ENCODE measurements at regions not wholly inside any gene's neighbourhood (a gene's known extent, or its start where the extent isn't known, plus 50 kb on each side); places are given as distances from the start of the nearest gene placed in this dataset.
A peak's percentile ranks its signal among the peaks of the same experiment; 100 is the strongest.

DNA sequence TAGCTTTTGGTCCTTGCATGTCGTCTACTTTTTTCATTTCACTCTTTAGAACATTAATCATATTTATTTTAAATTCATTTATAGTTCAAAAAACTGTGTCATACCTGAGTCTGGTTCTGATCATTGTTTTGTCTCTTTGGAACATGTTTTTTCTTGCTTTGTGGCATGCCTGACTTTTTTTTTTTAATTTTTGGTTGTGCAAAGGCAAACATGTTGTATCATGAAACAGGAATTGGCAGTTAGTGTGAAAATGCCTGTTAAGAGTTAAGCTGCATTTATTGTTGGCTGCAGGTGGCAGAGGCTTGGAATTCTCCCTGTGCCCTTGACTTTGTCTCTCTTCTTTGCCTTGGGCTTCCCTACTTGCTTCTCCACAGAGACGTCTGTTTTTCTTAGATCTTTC, 525.0 kb upstream of the ADARB2 start:
- no peak for DNase-seq
- in situ Hi-C loops (cut with HindIII; ENCODE audit: low pct_ligation_motif_present, low pct_unique_long_range_greater_than_20kb, low sequenced_read_pairs) = no loop called here

DNA sequence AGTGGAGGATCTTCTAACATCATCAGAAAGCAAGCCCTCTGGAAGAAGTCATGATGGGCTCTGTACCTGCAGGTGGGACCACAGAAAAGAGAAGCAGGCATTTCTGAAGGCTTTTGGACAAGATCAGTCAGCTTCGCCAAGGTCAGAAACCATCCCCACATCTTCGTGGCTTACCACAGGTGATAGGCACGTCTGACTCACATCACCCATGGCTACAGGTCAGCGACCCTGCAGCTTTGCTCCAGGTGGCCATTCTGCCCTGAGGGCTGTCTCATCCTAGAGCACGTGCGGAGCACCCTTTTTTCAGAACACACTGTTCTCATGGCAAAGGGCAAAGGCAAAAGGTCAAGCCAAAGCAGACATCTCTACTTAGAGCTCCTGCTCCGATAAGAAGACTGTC, 518.9 kb upstream of the ADARB2 start:
- in situ Hi-C loops (cut with HindIII; ENCODE audit: low pct_ligation_motif_present, low pct_unique_long_range_greater_than_20kb, low sequenced_read_pairs) = no loop called here
- no peak for DNase-seq

DNA sequence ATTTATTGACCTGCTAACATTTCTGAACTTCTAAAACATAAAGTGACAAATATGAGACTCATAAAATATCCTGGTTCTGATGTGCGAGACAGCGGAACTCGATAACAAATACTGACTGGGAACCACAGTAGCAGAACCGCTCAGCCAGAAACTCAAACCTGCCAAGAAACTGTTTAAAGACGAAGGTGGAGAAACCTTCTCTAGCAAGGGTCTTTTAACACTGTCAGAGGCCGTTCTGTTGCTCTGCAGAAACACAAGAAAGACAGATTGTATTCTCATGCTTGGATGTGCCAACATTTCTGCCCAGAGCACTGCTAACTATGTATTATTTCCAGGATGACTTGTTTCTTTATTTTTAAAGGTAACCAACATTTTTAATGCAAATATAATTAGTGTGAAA, 514.8 kb upstream of the ADARB2 start:
- in situ Hi-C loops (cut with HindIII; ENCODE audit: low pct_ligation_motif_present, low pct_unique_long_range_greater_than_20kb, low sequenced_read_pairs) = no loop called here
- no peak for DNase-seq

DNA sequence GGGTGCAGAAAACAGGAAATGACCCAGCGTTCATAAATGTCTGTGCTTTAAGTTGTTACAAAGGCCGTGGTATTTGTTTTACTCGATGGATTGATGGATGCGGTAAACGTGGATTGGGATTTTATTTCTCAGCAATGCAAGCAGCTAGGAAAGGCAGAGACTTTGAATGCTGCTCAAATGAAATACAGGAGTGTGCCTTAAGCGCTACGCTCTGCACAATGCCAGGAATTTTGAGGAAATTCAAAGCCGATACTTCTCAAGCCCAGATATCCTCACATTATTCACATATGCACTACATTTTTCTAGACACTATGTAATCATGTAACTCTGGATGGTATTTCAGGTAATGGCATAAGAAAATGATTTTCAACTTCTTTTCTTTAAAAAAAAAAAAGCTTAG, 514.3 kb upstream of the ADARB2 start:
- in situ Hi-C loops (cut with HindIII; ENCODE audit: low pct_ligation_motif_present, low pct_unique_long_range_greater_than_20kb, low sequenced_read_pairs) = no loop called here

DNA sequence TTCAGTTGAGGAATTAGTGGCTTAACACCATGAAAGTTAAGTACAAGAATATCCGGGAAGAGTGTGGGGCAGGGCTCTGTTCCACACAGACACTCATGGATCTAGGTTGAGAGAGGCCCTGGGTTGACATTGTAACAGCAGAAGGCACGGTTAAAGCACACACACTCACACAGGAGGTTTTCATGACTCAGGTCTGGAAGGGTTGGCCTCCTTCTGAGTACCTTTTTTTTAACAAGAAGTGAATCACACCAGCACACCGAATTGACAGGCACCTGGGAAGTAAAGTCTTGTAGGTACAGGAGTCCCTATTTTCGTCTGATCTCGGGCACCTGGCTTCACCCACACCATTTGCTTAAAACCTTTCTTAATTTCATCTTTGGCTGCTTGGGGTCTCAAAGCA, 509.4 kb upstream of the ADARB2 start:
- DNase-seq = no peak
- in situ Hi-C loops (cut with HindIII; ENCODE audit: low pct_ligation_motif_present, low pct_unique_long_range_greater_than_20kb, low sequenced_read_pairs) = no loop called here

More for the DNA sequence above, 514.3 kb upstream of the ADARB2 start:
- no peak for DNase-seq

DNA sequence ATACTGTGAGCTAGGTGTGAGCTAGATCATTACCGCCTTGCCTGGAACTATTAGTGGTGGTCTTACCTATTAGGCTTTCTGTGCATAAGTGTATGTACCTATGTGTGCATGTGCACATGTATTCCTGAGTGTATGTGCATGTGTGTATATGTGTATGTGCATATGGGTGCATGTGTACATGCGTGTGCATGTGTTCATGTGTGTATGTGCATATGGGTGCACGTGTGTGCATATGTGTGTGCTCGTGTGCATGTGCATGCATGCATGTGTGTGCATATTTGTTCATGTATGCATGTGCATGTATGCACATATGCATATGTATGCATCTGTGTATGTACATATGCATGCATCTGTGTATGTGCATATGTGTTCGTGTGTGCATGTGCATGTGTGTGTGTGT, 508.3 kb upstream of the ADARB2 start:
- in situ Hi-C loops (cut with HindIII; ENCODE audit: low pct_ligation_motif_present, low pct_unique_long_range_greater_than_20kb, low sequenced_read_pairs) = no loop called here
- no peak for DNase-seq

DNA sequence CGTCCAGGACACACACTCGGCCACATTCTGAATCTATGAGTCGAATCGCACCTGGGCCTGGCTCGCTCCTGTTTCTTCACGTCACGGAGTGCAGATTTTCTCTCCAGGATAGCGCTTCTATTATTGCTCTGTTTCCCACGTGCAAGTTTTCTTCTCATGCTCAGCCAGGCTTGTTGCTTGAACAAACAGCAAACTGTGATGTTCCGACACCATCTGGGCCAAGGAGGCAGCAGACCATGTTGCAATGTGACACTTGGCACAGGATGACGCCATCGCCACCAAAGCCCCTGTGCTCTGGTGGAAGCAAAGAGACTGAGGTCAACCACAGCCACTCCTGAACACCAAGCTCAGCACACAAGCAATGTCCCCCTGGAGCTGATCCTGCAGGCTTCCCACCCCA, 507.1 kb upstream of the ADARB2 start:
- no peak for DNase-seq
- in situ Hi-C loops (cut with HindIII; ENCODE audit: low pct_ligation_motif_present, low pct_unique_long_range_greater_than_20kb, low sequenced_read_pairs) = no loop called here

DNA sequence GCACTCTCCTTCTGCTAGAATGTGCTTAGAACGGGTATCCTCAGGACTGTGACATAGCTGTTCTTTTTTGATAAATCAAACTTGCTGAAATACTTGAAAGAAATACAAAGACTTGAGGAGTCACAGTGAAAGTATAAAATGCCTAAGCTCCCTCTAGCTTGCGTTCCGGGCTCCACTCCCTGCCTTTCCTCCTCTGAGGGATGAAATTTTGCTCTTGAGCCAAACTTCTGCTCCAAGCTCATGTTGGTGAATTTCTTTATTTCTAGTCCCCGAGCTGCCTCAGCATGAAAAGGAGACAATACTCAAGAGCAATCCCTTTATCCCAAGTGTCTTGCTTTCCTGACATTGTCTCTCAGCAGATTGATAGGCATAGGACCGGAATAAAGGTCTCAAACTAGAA, 499.6 kb upstream of the ADARB2 start:
- DNase-seq = no peak
- in situ Hi-C loops (cut with HindIII; ENCODE audit: low pct_ligation_motif_present, low pct_unique_long_range_greater_than_20kb, low sequenced_read_pairs) = no loop called here

DNA sequence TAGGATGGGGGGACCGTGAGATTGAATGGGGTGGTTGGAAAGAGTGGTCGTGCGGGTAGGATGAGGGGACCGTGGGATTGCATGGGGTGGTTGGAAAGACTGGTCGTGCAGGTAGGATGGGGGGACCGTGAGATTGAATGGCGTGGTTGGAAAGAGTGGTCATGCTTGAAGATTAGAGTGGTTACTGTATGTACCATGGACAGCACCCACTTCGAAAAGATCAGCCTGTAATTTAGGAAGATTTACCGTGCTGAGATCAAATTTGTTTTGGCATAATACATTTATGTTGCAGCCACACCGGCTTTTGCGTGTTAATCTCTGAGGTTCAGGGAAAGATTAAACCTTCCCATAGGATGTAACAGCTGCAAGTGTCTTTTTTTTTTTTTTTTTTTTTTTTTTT, 495.2 kb upstream of the ADARB2 start:
- DNase-seq = no peak
- in situ Hi-C loops (cut with HindIII; ENCODE audit: low pct_ligation_motif_present, low pct_unique_long_range_greater_than_20kb, low sequenced_read_pairs) = no loop called here

DNA sequence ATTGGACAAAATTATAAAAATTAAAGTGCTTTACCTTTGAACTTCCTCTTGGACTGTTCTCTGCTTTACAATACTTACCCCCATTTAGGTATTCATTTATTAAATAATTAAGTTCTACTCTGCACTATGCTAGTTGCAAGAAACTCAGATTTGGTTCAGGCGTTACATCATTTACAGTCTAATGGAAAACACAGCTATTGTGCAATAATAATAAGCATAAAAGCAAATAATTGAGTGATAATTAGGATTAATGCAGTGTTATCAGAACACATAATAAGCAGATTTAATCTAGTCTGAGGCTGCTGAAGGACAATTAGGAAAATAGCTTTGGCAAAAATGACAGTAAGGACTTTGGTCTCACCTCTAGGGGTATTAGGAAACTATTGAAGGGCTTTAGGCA, 493.2 kb upstream of the ADARB2 start:
- DNase-seq = no peak
- in situ Hi-C loops (cut with HindIII; ENCODE audit: low pct_ligation_motif_present, low pct_unique_long_range_greater_than_20kb, low sequenced_read_pairs) = no loop called here

DNA sequence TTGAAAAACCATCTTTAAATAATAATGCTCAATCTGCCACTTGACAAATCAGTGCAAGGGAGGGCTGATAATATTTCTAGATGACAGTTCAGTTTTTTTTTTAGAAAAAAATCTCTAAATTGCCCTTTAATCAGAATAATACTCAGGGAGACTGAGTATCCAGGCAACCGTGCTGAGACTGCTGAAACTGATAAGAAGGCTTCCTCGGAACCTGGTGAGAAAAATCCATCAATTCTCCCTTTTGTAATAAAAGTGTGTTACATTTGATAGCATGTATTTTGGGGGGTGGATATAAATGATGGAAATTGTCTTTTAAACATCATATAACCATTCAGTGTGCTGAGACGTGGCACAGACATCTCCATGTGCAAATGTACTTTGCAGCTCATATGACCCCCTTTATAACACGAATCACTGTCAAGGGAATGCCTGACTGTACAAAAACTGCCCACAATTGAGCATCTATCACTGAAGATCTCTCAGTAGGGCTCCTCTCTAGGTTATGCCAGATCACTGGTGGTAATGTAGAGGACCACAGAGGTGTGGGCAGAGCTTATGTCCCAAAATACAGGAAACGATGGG, 491.1 kb upstream of the ADARB2 start:
- DNase-seq = no peak
- in situ Hi-C loops (cut with HindIII; ENCODE audit: low pct_ligation_motif_present, low pct_unique_long_range_greater_than_20kb, low sequenced_read_pairs) = no loop called here

DNA sequence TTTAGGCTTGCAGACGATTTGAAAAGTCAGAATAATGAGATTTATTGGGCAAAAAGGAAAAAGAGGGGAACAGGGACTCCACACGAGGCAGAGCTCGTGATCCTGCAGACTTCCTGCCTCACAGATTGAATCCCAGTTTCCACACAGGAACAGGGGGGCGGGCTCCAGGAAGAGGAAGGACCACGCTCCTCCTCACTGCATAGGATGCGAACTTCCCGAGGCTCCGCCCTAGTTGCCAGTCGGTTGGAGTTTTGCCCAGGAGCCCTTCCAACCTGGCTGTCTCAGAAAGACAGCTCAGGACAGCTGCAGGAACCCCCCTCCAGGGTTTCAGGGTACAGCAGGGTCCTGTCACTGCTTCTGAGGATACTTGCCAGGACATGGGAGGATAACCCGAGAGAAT, 488.3 kb upstream of the ADARB2 start:
- in situ Hi-C loops (cut with HindIII; ENCODE audit: low pct_ligation_motif_present, low pct_unique_long_range_greater_than_20kb, low sequenced_read_pairs) = no loop called here
- DNase-seq = no peak

DNA sequence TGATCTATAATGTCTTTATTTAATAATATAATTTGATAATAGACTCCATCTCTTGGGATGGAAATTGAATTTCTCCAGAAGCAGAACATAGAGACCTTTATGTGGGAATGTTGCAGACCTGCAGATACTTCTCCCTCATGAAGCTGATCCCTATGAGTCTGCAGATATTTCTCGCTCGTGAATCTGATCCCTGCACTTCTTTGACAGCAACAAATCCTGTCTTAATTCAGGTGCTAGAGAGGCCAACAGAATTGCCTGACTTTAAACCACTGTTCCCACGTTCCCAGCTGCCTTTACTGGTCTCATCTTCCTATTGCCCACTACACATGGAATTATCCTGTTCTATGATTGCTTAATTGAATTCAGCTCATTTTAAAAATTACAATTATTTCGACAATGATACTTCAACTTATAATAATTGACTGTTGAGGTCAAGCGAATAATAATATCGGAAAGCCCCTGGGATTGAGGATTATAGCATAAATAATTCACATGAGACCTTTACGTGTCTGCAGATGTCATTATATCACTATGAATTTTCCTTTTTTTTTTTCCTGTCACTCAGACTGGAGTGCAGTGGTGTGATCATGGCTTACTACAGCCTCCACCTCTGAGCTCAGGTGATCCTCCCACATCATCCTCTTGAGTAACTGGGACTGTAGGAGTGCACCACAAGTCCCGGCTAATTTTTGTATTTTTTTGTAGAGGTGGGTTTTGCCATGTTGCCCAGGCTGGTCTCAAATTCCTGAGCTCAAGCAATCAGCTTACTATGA, 486.4 kb upstream of the ADARB2 start:
- DNase-seq = no peak
- in situ Hi-C loops (cut with HindIII; ENCODE audit: low pct_ligation_motif_present, low pct_unique_long_range_greater_than_20kb, low sequenced_read_pairs) = no loop called here

DNA sequence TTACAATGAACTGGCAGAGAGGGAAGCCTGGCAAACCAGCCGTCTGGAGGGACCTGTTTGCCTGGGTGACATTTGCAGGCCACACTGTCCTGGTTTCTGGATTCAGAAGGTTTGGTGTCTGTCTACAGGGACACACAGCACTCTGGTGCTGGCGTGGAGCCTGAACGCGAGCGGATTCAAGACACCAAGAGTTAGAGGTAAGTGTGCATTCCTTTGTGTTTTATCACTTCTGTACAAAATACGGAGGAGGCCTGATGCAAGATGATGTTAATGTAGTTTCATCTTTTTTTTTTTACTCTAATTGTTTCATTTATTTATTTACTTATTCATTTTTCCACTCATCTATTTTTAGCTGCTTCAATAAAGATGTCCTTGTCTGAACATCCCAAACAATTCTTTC, 485.3 kb upstream of the ADARB2 start:
- in situ Hi-C loops (cut with HindIII; ENCODE audit: low pct_ligation_motif_present, low pct_unique_long_range_greater_than_20kb, low sequenced_read_pairs) = no loop called here
- DNase-seq = peak; percentile 58

DNA sequence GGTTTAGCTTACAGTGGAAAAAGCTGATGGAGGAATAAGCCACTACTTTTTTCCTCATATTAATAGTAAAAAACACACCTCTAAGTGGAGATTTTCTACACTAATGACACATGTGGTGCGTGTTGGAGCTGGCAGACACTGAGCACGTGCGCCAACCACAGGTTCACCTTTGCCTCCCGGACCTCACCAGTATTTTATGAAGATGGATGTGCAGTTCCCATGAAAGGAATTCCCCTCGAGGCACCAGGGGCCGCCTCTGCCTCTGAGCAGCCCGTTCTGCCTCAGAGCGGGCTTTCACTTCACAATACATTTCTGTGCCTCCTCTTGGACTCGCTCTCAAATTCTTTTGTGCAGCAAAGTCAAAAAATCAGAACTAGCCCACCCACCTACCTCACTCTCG, 477.5 kb upstream of the ADARB2 start:
- DNase-seq = no peak
- in situ Hi-C loops (cut with HindIII; ENCODE audit: low pct_ligation_motif_present, low pct_unique_long_range_greater_than_20kb, low sequenced_read_pairs) = no loop called here

DNA sequence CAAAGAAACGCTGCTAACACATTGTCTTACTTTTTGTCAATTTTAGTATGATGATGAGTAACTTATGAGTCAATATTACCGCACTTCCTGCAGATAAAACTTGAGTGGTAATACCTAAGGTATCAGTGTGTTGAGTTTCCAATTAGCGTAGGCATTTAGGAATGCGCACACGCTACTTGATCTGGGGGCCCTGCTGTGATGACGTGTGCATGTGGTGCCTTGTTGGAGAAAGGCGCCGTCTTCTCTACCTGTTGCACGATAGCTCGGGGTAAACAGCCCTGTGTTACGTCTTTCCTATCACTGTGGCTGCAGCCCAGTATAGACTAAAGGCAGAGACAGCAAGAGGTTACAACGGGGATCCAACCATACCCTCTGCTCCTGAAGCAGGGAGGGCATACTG, 476.8 kb upstream of the ADARB2 start:
- DNase-seq = peak; percentile 12
- in situ Hi-C loops (cut with HindIII; ENCODE audit: low pct_ligation_motif_present, low pct_unique_long_range_greater_than_20kb, low sequenced_read_pairs) = no loop called here

DNA sequence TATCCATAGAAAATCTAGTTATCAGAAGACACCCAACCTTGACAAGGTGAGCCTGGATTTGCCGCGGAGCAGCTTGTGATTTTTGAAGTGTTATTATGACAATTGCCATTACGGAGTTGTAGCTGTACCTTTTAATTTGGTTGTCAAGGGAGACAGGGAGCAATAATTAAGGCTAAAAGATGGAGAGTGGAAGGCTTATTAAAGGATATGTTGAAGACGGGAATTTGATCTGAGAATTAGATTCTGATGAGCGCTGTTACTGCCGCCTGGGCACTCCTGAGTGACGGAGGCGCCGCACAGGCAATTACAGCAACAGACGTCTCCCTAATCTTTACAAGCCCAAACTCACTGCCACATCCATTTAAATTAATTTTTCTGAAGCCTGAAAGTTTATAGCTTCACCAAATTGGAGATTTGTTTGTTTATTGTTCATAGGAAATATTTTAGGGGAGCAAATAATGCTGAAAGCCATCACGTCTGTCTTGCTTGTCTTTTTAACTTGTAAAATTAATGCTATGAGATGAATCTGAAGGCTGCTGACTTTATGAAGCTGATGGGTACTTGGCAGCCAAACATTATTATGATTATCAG, 475.0 kb upstream of the ADARB2 start:
- DNase-seq = no peak
- in situ Hi-C loops (cut with HindIII; ENCODE audit: low pct_ligation_motif_present, low pct_unique_long_range_greater_than_20kb, low sequenced_read_pairs) = no loop called here

DNA sequence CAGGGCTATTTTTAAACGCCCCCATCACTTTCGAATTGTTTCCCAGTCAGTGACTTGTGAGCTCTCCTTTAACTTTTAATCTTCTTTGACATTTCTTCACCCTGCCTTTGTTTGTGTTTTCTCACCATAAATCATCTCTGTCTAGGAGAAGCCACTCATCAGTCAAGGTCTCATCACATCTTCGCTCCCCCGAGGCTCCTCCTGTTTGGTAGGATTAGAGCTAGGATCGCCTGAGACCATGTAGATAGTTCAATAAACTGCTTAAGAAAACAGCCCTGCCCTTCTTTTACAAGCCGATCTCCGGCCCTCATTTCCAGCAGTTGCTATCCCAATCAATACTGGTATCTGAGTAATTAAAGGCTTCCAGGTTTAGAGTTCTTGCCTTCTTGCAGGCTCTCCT, 472.8 kb upstream of the ADARB2 start:
- in situ Hi-C loops (cut with HindIII; ENCODE audit: low pct_ligation_motif_present, low pct_unique_long_range_greater_than_20kb, low sequenced_read_pairs) = no loop called here

DNA sequence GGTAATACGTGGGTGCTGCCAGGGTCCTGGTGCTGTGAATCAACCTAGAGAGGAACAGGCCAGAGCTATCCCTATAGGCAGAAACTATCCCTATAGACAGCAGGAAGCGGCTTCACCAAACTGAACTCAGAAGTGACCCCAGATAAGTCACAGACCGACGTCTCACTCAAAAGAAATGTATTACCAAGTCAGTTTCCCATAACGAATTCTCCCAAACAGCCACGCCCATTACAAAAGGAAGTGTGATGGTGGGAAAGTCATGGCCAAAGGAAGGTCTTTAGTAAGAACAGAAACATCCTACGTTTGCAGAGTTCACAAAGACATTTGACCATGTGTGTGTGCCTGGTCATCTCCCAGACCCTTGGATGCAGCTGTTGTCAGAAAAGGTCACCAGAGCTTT, 470.8 kb upstream of the ADARB2 start:
- no peak for DNase-seq
- in situ Hi-C loops (cut with HindIII; ENCODE audit: low pct_ligation_motif_present, low pct_unique_long_range_greater_than_20kb, low sequenced_read_pairs) = no loop called here

More for the DNA sequence above, 472.8 kb upstream of the ADARB2 start:
- no peak for DNase-seq

DNA sequence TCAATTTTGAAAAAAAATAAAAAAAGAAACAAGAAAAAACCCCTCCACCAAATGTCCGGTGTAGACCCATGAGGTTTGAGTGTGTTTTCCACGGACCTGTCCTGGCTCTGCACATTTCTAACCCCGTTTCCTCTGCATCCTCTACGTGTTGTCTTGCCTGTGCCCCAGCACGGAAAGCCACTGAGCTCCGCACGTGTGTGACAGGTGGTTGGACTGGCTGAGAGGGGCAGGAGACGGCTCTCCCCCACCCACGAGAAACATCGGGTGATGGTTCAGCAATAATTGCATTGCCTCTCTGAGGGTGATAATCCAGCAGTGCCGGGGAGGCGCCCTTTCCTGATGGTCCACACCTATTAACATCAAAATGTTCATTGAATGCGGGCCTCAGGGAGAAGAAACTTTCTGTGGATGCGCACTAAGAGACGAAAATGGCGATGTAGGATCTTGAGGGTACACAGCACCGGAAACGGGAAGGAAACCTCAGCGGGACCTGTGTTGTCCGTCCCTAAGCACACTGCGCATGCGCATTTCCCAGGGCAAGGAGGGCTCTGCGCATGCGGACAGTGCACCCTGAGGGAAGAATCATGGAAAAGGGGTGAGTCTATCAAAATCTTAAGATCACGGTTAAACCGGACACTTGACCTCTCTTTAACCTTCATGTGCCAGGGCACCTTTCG, 470.1 kb upstream of the ADARB2 start:
- in situ Hi-C loops (cut with HindIII; ENCODE audit: low pct_ligation_motif_present, low pct_unique_long_range_greater_than_20kb, low sequenced_read_pairs) = no loop called here
- no peak for DNase-seq
